ENCODE measurements at regions not wholly inside any gene's neighbourhood (a gene's known extent, or its start where the extent isn't known, plus 50 kb on each side); places are given as distances from the start of the nearest gene placed in this dataset.

GRCh38 chr6:1554476-1555310 is 55.0 kb upstream of the FOXC1 start:
- H3K9me3 Mint-ChIP-seq: peaks cover 5% of the 10 kb centered on the region
- H3K4me1 Mint-ChIP-seq: no peaks in the 10 kb centered on the region
- no peak for TF ChIP-seq CTCF (IDR thresholded peaks at IDR 0.05; ENCODE audit: unreplicated experiment in 3 of 3)
- H3K4me3 Mint-ChIP-seq: no peak overlapping the region
- H3K27me3 Mint-ChIP-seq (ENCODE audit: low read depth): peaks cover 17% of the 10 kb centered on the region
- H3K36me3 Mint-ChIP-seq (ENCODE audit: low read depth): peaks cover 4% of the 10 kb centered on the region
- no peak overlapping the region for H3K27ac Mint-ChIP-seq

GRCh38 chr6:1558388-1558787 is 51.3 kb upstream of the FOXC1 start:
- H3K4me3 Mint-ChIP-seq: no peak overlapping the region
- TF ChIP-seq CTCF (IDR thresholded peaks at IDR 0.05; ENCODE audit: unreplicated experiment in 3 of 3): no peak
- peaks cover 5% of the 10 kb centered on the region for H3K9me3 Mint-ChIP-seq
- H3K4me1 Mint-ChIP-seq: no peaks in the 10 kb centered on the region
- H3K27me3 Mint-ChIP-seq (ENCODE audit: low read depth): peaks cover 10% of the 10 kb centered on the region
- H3K27ac Mint-ChIP-seq: no peak overlapping the region
- H3K36me3 Mint-ChIP-seq (ENCODE audit: low read depth): peaks cover 4% of the 10 kb centered on the region

Data from nephron (organoid).